ENCODE measurements at regions not wholly inside any gene's neighbourhood (a gene's known extent, or its start where the extent isn't known, plus 50 kb on each side); places are given as distances from the start of the nearest gene placed in this dataset.
A peak's percentile ranks its signal among the peaks of the same experiment; 100 is the strongest.
"Not testable (repeated sequence)": the region's sequence is repeated elsewhere in the genome, so short reads cannot be mapped to it uniquely, and the experiment has no call there.

- H3K4me3 ChIP-seq (ENCODE audit: severe bottlenecking), result no peak overlapping the region
- DNase-seq (ENCODE audit: low spot score) (no peak), ATAC-seq (ENCODE audit: low read depth) (no peak)
- no peaks in the 10 kb centered on the region for H3K9me3 ChIP-seq (ENCODE audit: severe bottlenecking)
- H3K36me3 ChIP-seq (ENCODE audit: low read depth), result no peaks in the 10 kb centered on the region
- H3K27me3 ChIP-seq (ENCODE audit: insufficient read depth, poor library complexity, severe bottlenecking), result no peaks in the 10 kb centered on the region
- no peak overlapping the region for H3K27ac ChIP-seq (ENCODE audit: poor library complexity, severe bottlenecking)
- no peaks in the 10 kb centered on the region for H3K4me1 ChIP-seq (ENCODE audit: insufficient read depth, poor library complexity, severe bottlenecking)
- no peak for TF ChIP-seq CTCF (IDR thresholded peaks at IDR 0.05; ENCODE audit: poor library complexity, severe bottlenecking)
These were observed 661.6 kb upstream of the CBLB start for GRCh38 chr3:106530367-106530766.

- not testable (repeated sequence) for ATAC-seq (ENCODE audit: low read depth); H3K9me3 ChIP-seq (ENCODE audit: severe bottlenecking); DNase-seq (ENCODE audit: low spot score)
These were observed 663.0 kb upstream of the CBLB start for GRCh38 chr3:106531771-106532329.

GRCh38 chr3:106533093-106533787 is 664.4 kb upstream of the CBLB start:
- no peak for DNase-seq (ENCODE audit: low spot score)
- no peak for ATAC-seq (ENCODE audit: low read depth)
- Histone ChIP-seq H3K27ac (ENCODE audit: poor library complexity, severe bottlenecking) (no peak overlapping the region), H3K9me3 (ENCODE audit: severe bottlenecking) (no peaks in the 10 kb centered on the region), H3K4me1 (ENCODE audit: insufficient read depth, poor library complexity, severe bottlenecking) (no peaks in the 10 kb centered on the region), H3K4me3 (ENCODE audit: severe bottlenecking) (no peak overlapping the region), H3K27me3 (ENCODE audit: insufficient read depth, poor library complexity, severe bottlenecking) (no peaks in the 10 kb centered on the region), H3K36me3 (ENCODE audit: low read depth) (no peaks in the 10 kb centered on the region)
- TF ChIP-seq CTCF (IDR thresholded peaks at IDR 0.05; ENCODE audit: poor library complexity, severe bottlenecking), result no peak

More at GRCh38 chr3:106531771-106532329, 663.0 kb upstream of the CBLB start:
- H3K4me3 ChIP-seq (ENCODE audit: severe bottlenecking); H3K4me1 ChIP-seq (ENCODE audit: insufficient read depth, poor library complexity, severe bottlenecking); H3K27me3 ChIP-seq (ENCODE audit: insufficient read depth, poor library complexity, severe bottlenecking); H3K27ac ChIP-seq (ENCODE audit: poor library complexity, severe bottlenecking); H3K36me3 ChIP-seq (ENCODE audit: low read depth): not testable (repeated sequence)

GRCh38 chr3:106533788-106534160 is 665.0 kb upstream of the CBLB start:
- no peaks in the 10 kb centered on the region for H3K4me1 ChIP-seq (ENCODE audit: insufficient read depth, poor library complexity, severe bottlenecking)
- DNase-seq (ENCODE audit: low spot score) (no peak), ATAC-seq (ENCODE audit: low read depth) (no peak)
- no peak overlapping the region for H3K27ac ChIP-seq (ENCODE audit: poor library complexity, severe bottlenecking)
- no peak for TF ChIP-seq CTCF (IDR thresholded peaks at IDR 0.05; ENCODE audit: poor library complexity, severe bottlenecking)
- H3K36me3 ChIP-seq (ENCODE audit: low read depth), result no peaks in the 10 kb centered on the region
- H3K4me3 ChIP-seq (ENCODE audit: severe bottlenecking), result no peak overlapping the region
- H3K27me3 ChIP-seq (ENCODE audit: insufficient read depth, poor library complexity, severe bottlenecking), result no peaks in the 10 kb centered on the region
- no peaks in the 10 kb centered on the region for H3K9me3 ChIP-seq (ENCODE audit: severe bottlenecking)

GRCh38 chr3:106534206-106534605 is 665.4 kb upstream of the CBLB start:
- ATAC-seq (ENCODE audit: low read depth) (peak; percentile 31; the same call in 1 of the 3 replicates), DNase-seq (ENCODE audit: low spot score) (no peak)
- Histone ChIP-seq H3K27me3 (ENCODE audit: insufficient read depth, poor library complexity, severe bottlenecking) (no peaks in the 10 kb centered on the region), H3K27ac (ENCODE audit: poor library complexity, severe bottlenecking) (no peak overlapping the region), H3K4me1 (ENCODE audit: insufficient read depth, poor library complexity, severe bottlenecking) (no peaks in the 10 kb centered on the region), H3K9me3 (ENCODE audit: severe bottlenecking) (no peaks in the 10 kb centered on the region), H3K4me3 (ENCODE audit: severe bottlenecking) (no peak overlapping the region), H3K36me3 (ENCODE audit: low read depth) (no peaks in the 10 kb centered on the region)
- no peak for TF ChIP-seq CTCF (IDR thresholded peaks at IDR 0.05; ENCODE audit: poor library complexity, severe bottlenecking)
